GM12891 (cell line): ENCODE measurements at regions not wholly inside any gene's neighbourhood (a gene's known extent, or its start where the extent isn't known, plus 50 kb on each side); places are given as distances from the start of the nearest gene placed in this dataset.

Source experiments
- POLR2A ChIP-seq: IDR thresholded peaks from 2 replicates; pipeline ENCODE4 v1.6.1; 2011; ENCODE audit warnings: low read depth, low read length, control low read depth
- POLR2AphosphoS5 ChIP-seq: IDR thresholded peaks from 2 replicates; pipeline ENCODE4 v1.6.1; 2011; ENCODE audit warnings: low read depth, low read length, control low read depth
- POU2F2 ChIP-seq: IDR thresholded peaks from 2 replicates; pipeline ENCODE4 v1.6.1; 2011; ENCODE audit warnings: low read depth, mild to moderate bottlenecking, control low read depth, low read length, moderate library complexity
- TAF1 ChIP-seq: IDR thresholded peaks from 2 replicates; pipeline ENCODE4 v1.6.1; 2011; ENCODE audit warnings: low read depth, low read length, control low read depth

- TF ChIP-seq POLR2AphosphoS5 (no peak), POLR2A (no peak), TAF1 (no peak), POU2F2 (no peak)
Measured at GRCh38 chr11:80041136-80042000, 600.5 kb upstream of the TENM4 start.
